ENCODE measurements at regions not wholly inside any gene's neighbourhood (a gene's known extent, or its start where the extent isn't known, plus 50 kb on each side); places are given as distances from the start of the nearest gene placed in this dataset.

GRCh38 chr5:88390096-88390441 lies 121.4 kb upstream of the TMEM161B start:
- H3K4me3 ChIP-seq (ENCODE audit: severe bottlenecking) = no peak overlapping the region
- no peaks in the 10 kb centered on the region for H3K9me3 ChIP-seq (ENCODE audit: severe bottlenecking)
- no peaks in the 10 kb centered on the region for H3K27me3 ChIP-seq (ENCODE audit: insufficient read depth, poor library complexity, severe bottlenecking)
- no peak overlapping the region for H3K27ac ChIP-seq (ENCODE audit: poor library complexity, severe bottlenecking)
- H3K4me1 ChIP-seq (ENCODE audit: insufficient read depth, poor library complexity, severe bottlenecking) = no peaks in the 10 kb centered on the region
- no peak for ATAC-seq (ENCODE audit: low read depth)
- no peak for DNase-seq (ENCODE audit: low spot score)
- no peak for TF ChIP-seq CTCF (IDR thresholded peaks at IDR 0.05; ENCODE audit: poor library complexity, severe bottlenecking)
- H3K36me3 ChIP-seq (ENCODE audit: low read depth) = no peaks in the 10 kb centered on the region

GRCh38 chr5:88389338-88390095 lies 120.9 kb upstream of the TMEM161B start:
- no peak for TF ChIP-seq CTCF (IDR thresholded peaks at IDR 0.05; ENCODE audit: poor library complexity, severe bottlenecking)
- H3K36me3 ChIP-seq (ENCODE audit: low read depth) = no peaks in the 10 kb centered on the region

GRCh38 chr5:88388476-88389337 lies 120.1 kb upstream of the TMEM161B start:
- DNase-seq (ENCODE audit: low spot score) = no peak
- H3K9me3 ChIP-seq (ENCODE audit: severe bottlenecking) = no peaks in the 10 kb centered on the region
- no peaks in the 10 kb centered on the region for H3K4me1 ChIP-seq (ENCODE audit: insufficient read depth, poor library complexity, severe bottlenecking)
- H3K4me3 ChIP-seq (ENCODE audit: severe bottlenecking) = no peak overlapping the region
- no peaks in the 10 kb centered on the region for H3K36me3 ChIP-seq (ENCODE audit: low read depth)
- H3K27ac ChIP-seq (ENCODE audit: poor library complexity, severe bottlenecking) = no peak overlapping the region
- no peak for ATAC-seq (ENCODE audit: low read depth)
- TF ChIP-seq CTCF (IDR thresholded peaks at IDR 0.05; ENCODE audit: poor library complexity, severe bottlenecking) = no peak
- H3K27me3 ChIP-seq (ENCODE audit: insufficient read depth, poor library complexity, severe bottlenecking) = no peaks in the 10 kb centered on the region

More at GRCh38 chr5:88389338-88390095, 120.9 kb upstream of the TMEM161B start:
- Histone ChIP-seq H3K27ac (ENCODE audit: poor library complexity, severe bottlenecking) (no peak overlapping the region), H3K9me3 (ENCODE audit: severe bottlenecking) (no peaks in the 10 kb centered on the region), H3K4me3 (ENCODE audit: severe bottlenecking) (no peak overlapping the region), H3K27me3 (ENCODE audit: insufficient read depth, poor library complexity, severe bottlenecking) (no peaks in the 10 kb centered on the region), H3K4me1 (ENCODE audit: insufficient read depth, poor library complexity, severe bottlenecking) (no peaks in the 10 kb centered on the region)
- ATAC-seq (ENCODE audit: low read depth) (no peak), DNase-seq (ENCODE audit: low spot score) (no peak)

- ATAC-seq (ENCODE audit: low read depth) = no peak
- H3K4me3 ChIP-seq (ENCODE audit: severe bottlenecking) = no peak overlapping the region
- H3K9me3 ChIP-seq (ENCODE audit: severe bottlenecking) = no peaks in the 10 kb centered on the region
- no peak for DNase-seq (ENCODE audit: low spot score)
- H3K27me3 ChIP-seq (ENCODE audit: insufficient read depth, poor library complexity, severe bottlenecking) = no peaks in the 10 kb centered on the region
- H3K4me1 ChIP-seq (ENCODE audit: insufficient read depth, poor library complexity, severe bottlenecking) = no peaks in the 10 kb centered on the region
- H3K36me3 ChIP-seq (ENCODE audit: low read depth) = no peaks in the 10 kb centered on the region
- no peak overlapping the region for H3K27ac ChIP-seq (ENCODE audit: poor library complexity, severe bottlenecking)
- no peak for TF ChIP-seq CTCF (IDR thresholded peaks at IDR 0.05; ENCODE audit: poor library complexity, severe bottlenecking)
These were observed 116.2 kb upstream of the TMEM161B start for GRCh38 chr5:88384886-88385285.

All from RWPE2 (cell line).